ENCODE measurements at regions not wholly inside any gene's neighbourhood (a gene's known extent, or its start where the extent isn't known, plus 50 kb on each side); places are given as distances from the start of the nearest gene placed in this dataset.

- Histone ChIP-seq H3K4me1 (peaks cover 15% of the 10 kb centered on the region; the same call in 2 of the 3 replicates), H3K4me3 (no peak overlapping the region), H3K4me2 (peak overlapping the region; percentile 36; the same call in 2 of the 3 replicates), H3K27ac (peak overlapping the region in 1 of 2 experiments; percentile 71; a peak in 3 of 6 replicates), H3K9me3 (no peaks in the 10 kb centered on the region)
- ATAC-seq (peak; percentile 42 to 61; a peak in 4 of 6 replicates), FAIRE-seq (no peak), DNase-seq (ENCODE audit: low read depth in 1 of 2, low spot score in 1 of 2) (peak in 1 of 2 experiments; percentile 13)
- POLR2A ChIA-PET, result no interaction called here
- 32% methylated on average over 16 of the region's 16 CpGs for WGBS (ENCODE audit: missing lambda C conversion rate)
- TF ChIP-seq ZFP36 (IDR thresholded peaks at IDR 0.05; ENCODE audit: borderline replicate concordance, partially characterized antibody), result no peak
- peak; percentile 49; the same call in 1 of the 2 replicates for TF ChIP-seq JUNB (IDR thresholded peaks at IDR 0.05)
- TF ChIP-seq GATA3 (IDR thresholded peaks at IDR 0.05; ENCODE audit: borderline replicate concordance), result no peak
- TF ChIP-seq, protein P1, sequence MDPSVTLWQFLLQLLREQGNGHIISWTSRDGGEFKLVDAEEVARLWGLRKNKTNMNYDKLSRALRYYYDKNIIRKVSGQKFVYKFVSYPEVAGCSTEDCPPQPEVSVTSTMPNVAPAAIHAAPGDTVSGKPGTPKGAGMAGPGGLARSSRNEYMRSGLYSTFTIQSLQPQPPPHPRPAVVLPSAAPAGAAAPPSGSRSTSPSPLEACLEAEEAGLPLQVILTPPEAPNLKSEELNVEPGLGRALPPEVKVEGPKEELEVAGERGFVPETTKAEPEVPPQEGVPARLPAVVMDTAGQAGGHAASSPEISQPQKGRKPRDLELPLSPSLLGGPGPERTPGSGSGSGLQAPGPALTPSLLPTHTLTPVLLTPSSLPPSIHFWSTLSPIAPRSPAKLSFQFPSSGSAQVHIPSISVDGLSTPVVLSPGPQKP (IDR thresholded peaks at IDR 0.05; ENCODE audit: low read depth, low read length), result no peak
- no peak for TF ChIP-seq JUN (IDR thresholded peaks at IDR 0.05)
- no peak for TF ChIP-seq REST (IDR thresholded peaks at IDR 0.05)
- TF ChIP-seq MAFK (IDR thresholded peaks at IDR 0.05; ENCODE audit: partially characterized antibody), result no peak
- TF ChIP-seq SREBF2 (IDR thresholded peaks at IDR 0.05), result no peak
- peak in 1 of 2 experiments; percentile 38; a peak in 1 of 5 replicates for TF ChIP-seq EP300 (IDR thresholded peaks at IDR 0.05)
- no peak for TF ChIP-seq NPAS2 (CRISPR knock-in tag; IDR thresholded peaks at IDR 0.05; ENCODE audit: borderline replicate concordance)
- TF ChIP-seq FOSL2 (IDR thresholded peaks at IDR 0.05), result peak; percentile 42; the same call in 1 of the 2 replicates
- no peak for TF ChIP-seq FOSL2 (CRISPR knock-in tag; IDR thresholded peaks at IDR 0.05)
- CTCF ChIA-PET, result interaction anchor here (0.6 to 5.6 kb wide), 4 partner anchors 11 to 46 kb away, joined by 3 to 19 read pairs (median 4); no protein-coding TSS in a partner anchor
Observed at GRCh38 chr20:24118441-24119175, 130.0 kb upstream of the GGTLC1 start.

DNA sequence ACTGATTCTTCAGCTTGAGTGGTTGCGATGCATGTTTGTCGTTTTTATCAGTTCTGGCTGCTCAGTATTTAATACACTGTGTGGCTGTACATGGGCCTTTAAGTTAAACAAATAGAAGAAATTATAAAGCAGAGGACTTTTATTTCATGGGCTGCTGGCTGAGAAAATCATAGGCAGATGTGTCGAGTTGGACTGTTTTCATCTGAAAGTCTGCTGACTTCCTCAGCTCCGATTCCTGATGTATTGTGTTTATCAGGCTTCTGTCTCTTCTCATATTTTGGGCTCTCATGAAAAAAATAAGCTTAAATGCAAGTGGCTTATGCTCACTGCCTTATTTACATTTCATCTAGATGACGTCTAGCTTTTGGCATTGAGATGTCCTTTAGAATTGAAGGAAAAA, 129.5 kb upstream of the GGTLC1 start:
- no peak for DNase-seq (ENCODE audit: low read depth in 1 of 2, low spot score in 1 of 2)
- no peak for ATAC-seq
- CTCF ChIA-PET, result interaction anchor here (0.6 to 5.6 kb wide), 5 partner anchors 9 to 47 kb away, joined by 3 to 19 read pairs (median 5); no protein-coding TSS in a partner anchor
- POLR2A ChIA-PET, result no interaction called here
- 58% methylated on average over 5 of the region's 5 CpGs for WGBS (ENCODE audit: missing lambda C conversion rate)
- peak overlapping the region in 1 of 2 experiments; percentile 71; a peak in 3 of 6 replicates for H3K27ac ChIP-seq
- H3K9me3 ChIP-seq, result no peaks in the 10 kb centered on the region
- no peak overlapping the region for H3K4me3 ChIP-seq
- H3K4me2 ChIP-seq, result peak overlapping the region; percentile 36; the same call in 2 of the 3 replicates
- H3K4me1 ChIP-seq, result peaks cover 15% of the 10 kb centered on the region; the same call in 2 of the 3 replicates
- FAIRE-seq, result no peak
- TF ChIP-seq MAZ (IDR thresholded peaks at IDR 0.05; ENCODE audit: borderline replicate concordance, low read depth, low read length), result no peak
- TF ChIP-seq, protein P2, sequence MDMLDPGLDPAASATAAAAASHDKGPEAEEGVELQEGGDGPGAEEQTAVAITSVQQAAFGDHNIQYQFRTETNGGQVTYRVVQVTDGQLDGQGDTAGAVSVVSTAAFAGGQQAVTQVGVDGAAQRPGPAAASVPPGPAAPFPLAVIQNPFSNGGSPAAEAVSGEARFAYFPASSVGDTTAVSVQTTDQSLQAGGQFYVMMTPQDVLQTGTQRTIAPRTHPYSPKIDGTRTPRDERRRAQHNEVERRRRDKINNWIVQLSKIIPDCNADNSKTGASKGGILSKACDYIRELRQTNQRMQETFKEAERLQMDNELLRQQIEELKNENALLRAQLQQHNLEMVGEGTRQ (IDR thresholded peaks at IDR 0.05), result no peak
- TF ChIP-seq JUNB (IDR thresholded peaks at IDR 0.05), result no peak
- TF ChIP-seq MYC (IDR thresholded peaks at IDR 0.05; ENCODE audit: borderline replicate concordance, low read length), result no peak
- no peak for TF ChIP-seq RARB (CRISPR knock-in tag; IDR thresholded peaks at IDR 0.05)
- TF ChIP-seq KDM1A (IDR thresholded peaks at IDR 0.05; ENCODE audit: low read depth), result no peak
- TF ChIP-seq, protein P3, sequence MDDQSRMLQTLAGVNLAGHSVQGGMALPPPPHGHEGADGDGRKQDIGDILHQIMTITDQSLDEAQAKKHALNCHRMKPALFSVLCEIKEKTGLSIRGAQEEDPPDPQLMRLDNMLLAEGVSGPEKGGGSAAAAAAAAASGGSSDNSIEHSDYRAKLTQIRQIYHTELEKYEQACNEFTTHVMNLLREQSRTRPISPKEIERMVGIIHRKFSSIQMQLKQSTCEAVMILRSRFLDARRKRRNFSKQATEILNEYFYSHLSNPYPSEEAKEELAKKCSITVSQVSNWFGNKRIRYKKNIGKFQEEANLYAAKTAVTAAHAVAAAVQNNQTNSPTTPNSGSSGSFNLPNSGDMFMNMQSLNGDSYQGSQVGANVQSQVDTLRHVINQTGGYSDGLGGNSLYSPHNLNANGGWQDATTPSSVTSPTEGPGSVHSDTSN (IDR thresholded peaks at IDR 0.05), result no peak
- TF ChIP-seq, protein P4, sequence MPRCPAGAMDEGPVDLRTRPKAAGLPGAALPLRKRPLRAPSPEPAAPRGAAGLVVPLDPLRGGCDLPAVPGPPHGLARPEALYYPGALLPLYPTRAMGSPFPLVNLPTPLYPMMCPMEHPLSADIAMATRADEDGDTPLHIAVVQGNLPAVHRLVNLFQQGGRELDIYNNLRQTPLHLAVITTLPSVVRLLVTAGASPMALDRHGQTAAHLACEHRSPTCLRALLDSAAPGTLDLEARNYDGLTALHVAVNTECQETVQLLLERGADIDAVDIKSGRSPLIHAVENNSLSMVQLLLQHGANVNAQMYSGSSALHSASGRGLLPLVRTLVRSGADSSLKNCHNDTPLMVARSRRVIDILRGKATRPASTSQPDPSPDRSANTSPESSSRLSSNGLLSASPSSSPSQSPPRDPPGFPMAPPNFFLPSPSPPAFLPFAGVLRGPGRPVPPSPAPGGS (IDR thresholded peaks at IDR 0.05), result no peak
- TF ChIP-seq REST (IDR thresholded peaks at IDR 0.05), result no peak
- no peak for TF ChIP-seq GATA3 (IDR thresholded peaks at IDR 0.05; ENCODE audit: borderline replicate concordance)
- TF ChIP-seq, protein P5, sequence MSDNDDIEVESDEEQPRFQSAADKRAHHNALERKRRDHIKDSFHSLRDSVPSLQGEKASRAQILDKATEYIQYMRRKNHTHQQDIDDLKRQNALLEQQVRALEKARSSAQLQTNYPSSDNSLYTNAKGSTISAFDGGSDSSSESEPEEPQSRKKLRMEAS (IDR thresholded peaks at IDR 0.05), result no peak
- no peak for TF ChIP-seq FOSL2 (IDR thresholded peaks at IDR 0.05)
- TF ChIP-seq FOSL2 (CRISPR knock-in tag; IDR thresholded peaks at IDR 0.05), result no peak
- TF ChIP-seq RAD21 (conservative IDR thresholded peaks at IDR 0.05 in 1 of 2, IDR thresholded peaks at IDR 0.05 in 1 of 2), result no peak
- no peak for TF ChIP-seq HDAC2 (IDR thresholded peaks at IDR 0.05)
- TF ChIP-seq EHMT2 (IDR thresholded peaks at IDR 0.05; ENCODE audit: low read depth), result no peak
- no peak for TF ChIP-seq MAFK (IDR thresholded peaks at IDR 0.05; ENCODE audit: partially characterized antibody)

All from A549 (cell line).